ENCODE measurements at regions not wholly inside any gene's neighbourhood (a gene's known extent, or its start where the extent isn't known, plus 50 kb on each side); places are given as distances from the start of the nearest gene placed in this dataset.

DNA sequence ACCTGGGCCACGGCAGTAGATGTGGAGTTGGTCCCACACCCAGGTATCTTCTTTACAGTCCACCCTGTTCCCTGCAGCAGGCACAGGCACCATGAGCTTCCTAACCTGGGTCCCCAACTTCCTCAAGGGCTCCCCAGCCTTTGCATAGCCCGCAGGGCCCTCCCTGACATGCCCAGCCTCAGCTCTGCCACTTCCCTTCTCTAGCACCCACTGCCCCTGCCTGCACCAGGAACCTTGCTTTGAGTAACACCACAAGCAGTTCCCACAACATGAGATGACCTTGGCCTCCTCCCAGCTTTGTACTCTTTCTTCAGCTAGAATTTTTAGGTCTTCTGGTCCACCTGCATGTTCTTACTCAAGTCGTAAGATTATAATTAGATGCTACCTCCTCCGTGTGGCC, 92.2 kb upstream of the ZPBP start:
- no peak for TF ChIP-seq ZNF121 (CRISPR knock-in tag; IDR thresholded peaks at IDR 0.05)
- TF ChIP-seq, protein P1, sequence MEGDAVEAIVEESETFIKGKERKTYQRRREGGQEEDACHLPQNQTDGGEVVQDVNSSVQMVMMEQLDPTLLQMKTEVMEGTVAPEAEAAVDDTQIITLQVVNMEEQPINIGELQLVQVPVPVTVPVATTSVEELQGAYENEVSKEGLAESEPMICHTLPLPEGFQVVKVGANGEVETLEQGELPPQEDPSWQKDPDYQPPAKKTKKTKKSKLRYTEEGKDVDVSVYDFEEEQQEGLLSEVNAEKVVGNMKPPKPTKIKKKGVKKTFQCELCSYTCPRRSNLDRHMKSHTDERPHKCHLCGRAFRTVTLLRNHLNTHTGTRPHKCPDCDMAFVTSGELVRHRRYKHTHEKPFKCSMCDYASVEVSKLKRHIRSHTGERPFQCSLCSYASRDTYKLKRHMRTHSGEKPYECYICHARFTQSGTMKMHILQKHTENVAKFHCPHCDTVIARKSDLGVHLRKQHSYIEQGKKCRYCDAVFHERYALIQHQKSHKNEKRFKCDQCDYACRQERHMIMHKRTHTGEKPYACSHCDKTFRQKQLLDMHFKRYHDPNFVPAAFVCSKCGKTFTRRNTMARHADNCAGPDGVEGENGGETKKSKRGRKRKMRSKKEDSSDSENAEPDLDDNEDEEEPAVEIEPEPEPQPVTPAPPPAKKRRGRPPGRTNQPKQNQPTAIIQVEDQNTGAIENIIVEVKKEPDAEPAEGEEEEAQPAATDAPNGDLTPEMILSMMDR (IDR thresholded peaks at IDR 0.05), result no peak
- TF ChIP-seq, protein P2, sequence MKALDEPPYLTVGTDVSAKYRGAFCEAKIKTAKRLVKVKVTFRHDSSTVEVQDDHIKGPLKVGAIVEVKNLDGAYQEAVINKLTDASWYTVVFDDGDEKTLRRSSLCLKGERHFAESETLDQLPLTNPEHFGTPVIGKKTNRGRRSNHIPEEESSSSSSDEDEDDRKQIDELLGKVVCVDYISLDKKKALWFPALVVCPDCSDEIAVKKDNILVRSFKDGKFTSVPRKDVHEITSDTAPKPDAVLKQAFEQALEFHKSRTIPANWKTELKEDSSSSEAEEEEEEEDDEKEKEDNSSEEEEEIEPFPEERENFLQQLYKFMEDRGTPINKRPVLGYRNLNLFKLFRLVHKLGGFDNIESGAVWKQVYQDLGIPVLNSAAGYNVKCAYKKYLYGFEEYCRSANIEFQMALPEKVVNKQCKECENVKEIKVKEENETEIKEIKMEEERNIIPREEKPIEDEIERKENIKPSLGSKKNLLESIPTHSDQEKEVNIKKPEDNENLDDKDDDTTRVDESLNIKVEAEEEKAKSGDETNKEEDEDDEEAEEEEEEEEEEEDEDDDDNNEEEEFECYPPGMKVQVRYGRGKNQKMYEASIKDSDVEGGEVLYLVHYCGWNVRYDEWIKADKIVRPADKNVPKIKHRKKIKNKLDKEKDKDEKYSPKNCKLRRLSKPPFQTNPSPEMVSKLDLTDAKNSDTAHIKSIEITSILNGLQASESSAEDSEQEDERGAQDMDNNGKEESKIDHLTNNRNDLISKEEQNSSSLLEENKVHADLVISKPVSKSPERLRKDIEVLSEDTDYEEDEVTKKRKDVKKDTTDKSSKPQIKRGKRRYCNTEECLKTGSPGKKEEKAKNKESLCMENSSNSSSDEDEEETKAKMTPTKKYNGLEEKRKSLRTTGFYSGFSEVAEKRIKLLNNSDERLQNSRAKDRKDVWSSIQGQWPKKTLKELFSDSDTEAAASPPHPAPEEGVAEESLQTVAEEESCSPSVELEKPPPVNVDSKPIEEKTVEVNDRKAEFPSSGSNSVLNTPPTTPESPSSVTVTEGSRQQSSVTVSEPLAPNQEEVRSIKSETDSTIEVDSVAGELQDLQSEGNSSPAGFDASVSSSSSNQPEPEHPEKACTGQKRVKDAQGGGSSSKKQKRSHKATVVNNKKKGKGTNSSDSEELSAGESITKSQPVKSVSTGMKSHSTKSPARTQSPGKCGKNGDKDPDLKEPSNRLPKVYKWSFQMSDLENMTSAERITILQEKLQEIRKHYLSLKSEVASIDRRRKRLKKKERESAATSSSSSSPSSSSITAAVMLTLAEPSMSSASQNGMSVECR (CRISPR knock-in tag; IDR thresholded peaks at IDR 0.05; ENCODE audit: borderline replicate concordance), result no peak
- no peak for TF ChIP-seq SP1 (CRISPR knock-in tag; conservative IDR thresholded peaks at IDR 0.05)
- no peak for TF ChIP-seq TCF7 (CRISPR knock-in tag; IDR thresholded peaks at IDR 0.05; ENCODE audit: low read depth)
- TF ChIP-seq, protein P3, sequence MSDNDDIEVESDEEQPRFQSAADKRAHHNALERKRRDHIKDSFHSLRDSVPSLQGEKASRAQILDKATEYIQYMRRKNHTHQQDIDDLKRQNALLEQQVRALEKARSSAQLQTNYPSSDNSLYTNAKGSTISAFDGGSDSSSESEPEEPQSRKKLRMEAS (CRISPR knock-in tag; IDR thresholded peaks at IDR 0.05), result no peak
- no peak for TF ChIP-seq JUN (CRISPR knock-in tag; IDR thresholded peaks at IDR 0.05)
- TF ChIP-seq, protein P4, sequence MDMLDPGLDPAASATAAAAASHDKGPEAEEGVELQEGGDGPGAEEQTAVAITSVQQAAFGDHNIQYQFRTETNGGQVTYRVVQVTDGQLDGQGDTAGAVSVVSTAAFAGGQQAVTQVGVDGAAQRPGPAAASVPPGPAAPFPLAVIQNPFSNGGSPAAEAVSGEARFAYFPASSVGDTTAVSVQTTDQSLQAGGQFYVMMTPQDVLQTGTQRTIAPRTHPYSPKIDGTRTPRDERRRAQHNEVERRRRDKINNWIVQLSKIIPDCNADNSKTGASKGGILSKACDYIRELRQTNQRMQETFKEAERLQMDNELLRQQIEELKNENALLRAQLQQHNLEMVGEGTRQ (CRISPR knock-in tag; IDR thresholded peaks at IDR 0.05), result no peak
- TF ChIP-seq TP53 (CRISPR knock-in tag; IDR thresholded peaks at IDR 0.05), result no peak
- TF ChIP-seq NFYB (CRISPR knock-in tag; conservative IDR thresholded peaks at IDR 0.05; ENCODE audit: low read depth), result no peak
- TF ChIP-seq NR3C1 (CRISPR knock-in tag; conservative IDR thresholded peaks at IDR 0.05; ENCODE audit: low read depth), result no peak
- TF ChIP-seq SMAD4 (CRISPR knock-in tag; IDR thresholded peaks at IDR 0.05), result no peak
